ENCODE measurements at regions not wholly inside any gene's neighbourhood (a gene's known extent, or its start where the extent isn't known, plus 50 kb on each side); places are given as distances from the start of the nearest gene placed in this dataset.

DNA sequence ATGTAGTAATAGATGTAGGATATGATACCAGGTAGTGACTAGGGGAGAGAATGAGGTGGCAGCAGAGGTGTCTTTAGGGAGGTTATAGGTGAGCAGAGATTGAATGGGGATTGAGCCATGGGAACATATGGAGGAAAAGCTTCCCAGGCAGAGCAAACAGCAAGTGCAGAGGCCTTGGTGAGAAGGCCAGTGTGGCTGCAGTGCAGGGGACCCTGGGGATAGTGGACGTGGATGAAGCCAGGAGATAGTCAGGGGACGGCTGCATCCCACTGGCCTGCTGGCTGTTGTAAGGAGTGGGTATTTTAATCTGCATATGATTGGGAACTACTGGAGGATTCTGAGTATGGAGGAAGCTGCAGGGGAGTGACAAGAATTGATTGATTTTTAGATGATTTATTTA, 62.7 kb upstream of the TRAK1 start:
- TF ChIP-seq, protein P1, sequence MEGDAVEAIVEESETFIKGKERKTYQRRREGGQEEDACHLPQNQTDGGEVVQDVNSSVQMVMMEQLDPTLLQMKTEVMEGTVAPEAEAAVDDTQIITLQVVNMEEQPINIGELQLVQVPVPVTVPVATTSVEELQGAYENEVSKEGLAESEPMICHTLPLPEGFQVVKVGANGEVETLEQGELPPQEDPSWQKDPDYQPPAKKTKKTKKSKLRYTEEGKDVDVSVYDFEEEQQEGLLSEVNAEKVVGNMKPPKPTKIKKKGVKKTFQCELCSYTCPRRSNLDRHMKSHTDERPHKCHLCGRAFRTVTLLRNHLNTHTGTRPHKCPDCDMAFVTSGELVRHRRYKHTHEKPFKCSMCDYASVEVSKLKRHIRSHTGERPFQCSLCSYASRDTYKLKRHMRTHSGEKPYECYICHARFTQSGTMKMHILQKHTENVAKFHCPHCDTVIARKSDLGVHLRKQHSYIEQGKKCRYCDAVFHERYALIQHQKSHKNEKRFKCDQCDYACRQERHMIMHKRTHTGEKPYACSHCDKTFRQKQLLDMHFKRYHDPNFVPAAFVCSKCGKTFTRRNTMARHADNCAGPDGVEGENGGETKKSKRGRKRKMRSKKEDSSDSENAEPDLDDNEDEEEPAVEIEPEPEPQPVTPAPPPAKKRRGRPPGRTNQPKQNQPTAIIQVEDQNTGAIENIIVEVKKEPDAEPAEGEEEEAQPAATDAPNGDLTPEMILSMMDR (IDR thresholded peaks at IDR 0.05), result no peak
- TF ChIP-seq POLR2A (IDR thresholded peaks at IDR 0.05), result no peak
